Stomach (tissue), 4 donors: ENCODE measurements at regions not wholly inside any gene's neighbourhood (a gene's known extent, or its start where the extent isn't known, plus 50 kb on each side); places are given as distances from the start of the nearest gene placed in this dataset.

ENCODE experiments used
- CTCF ChIP-seq, 7 experiments: fragments of 450-650 bp in 4 of 7; fragments of 200-600 bp in 3 of 7; sonication (generic) in 3 of 7; IDR thresholded peaks; one replicate each; pipeline ENCODE4 v1.5.1; 2016 to 2019; ENCODE audit warnings: antibody characterized with exemption in 7 of 7, control low read depth in 2 of 7, mild to moderate bottlenecking in 1 of 7
- POLR2A ChIP-seq, 4 donors: fragments of 450-650 bp; IDR thresholded peaks; one replicate each; pipeline ENCODE4 v1.6.1; 2016; ENCODE audit warnings: antibody characterized with exemption in 4 of 4, control low read depth in 2 of 4, mild to moderate bottlenecking in 1 of 4, moderate library complexity in 1 of 4
- POLR2AphosphoS5 ChIP-seq, 3 donors: sonication (generic); formaldehyde crosslinking; IDR thresholded peaks; one replicate each; pipeline ENCODE4 v1.6.1; 2016; ENCODE audit warnings: antibody characterized with exemption in 3 of 3

- no peak for TF ChIP-seq CTCF (IDR thresholded peaks at IDR 0.05)
- no peak for TF ChIP-seq POLR2A (IDR thresholded peaks at IDR 0.05)
- no peak for TF ChIP-seq POLR2AphosphoS5 (IDR thresholded peaks at IDR 0.05)
Observed at GRCh38 chr6:9116026-9116425, 680.7 kb upstream of the SLC35B3 start.
